ENCODE measurements at regions not wholly inside any gene's neighbourhood (a gene's known extent, or its start where the extent isn't known, plus 50 kb on each side); places are given as distances from the start of the nearest gene placed in this dataset.

- Histone ChIP-seq H4K5ac (ENCODE audit: insufficient read length, low read depth, low read length) (no peak overlapping the region), H4K8ac (replicated peaks; ENCODE audit: insufficient read length, low read depth, low read length) (no peak overlapping the region), H3K23me2 (ENCODE audit: insufficient read length, low read depth, low read length, poor library complexity, severe bottlenecking) (no peaks in the 10 kb centered on the region), H3K79me2 (ENCODE audit: insufficient read depth, low read length) (no peaks in the 10 kb centered on the region), H2AFZ (ENCODE audit: low read length) (no peak overlapping the region), H3K4me1 (ENCODE audit: insufficient read depth, low read length) (no peaks in the 10 kb centered on the region), H3K4me2 (ENCODE audit: insufficient read depth, insufficient read length, low read length) (no peak overlapping the region), H2BK120ac (ENCODE audit: low read depth, low read length, poor library complexity, severe bottlenecking) (no peak overlapping the region), H2BK5ac (ENCODE audit: insufficient read length, low read length) (no peak overlapping the region), H2BK15ac (ENCODE audit: low read depth, low read length) (no peak overlapping the region), H2BK12ac (ENCODE audit: insufficient read length, low read depth, low read length) (no peak overlapping the region), H4K20me1 (ENCODE audit: control insufficient read depth, insufficient read depth, insufficient read length) (no peaks in the 10 kb centered on the region), H3T11ph (ENCODE audit: low read length) (no peak overlapping the region), H3K79me1 (ENCODE audit: insufficient read depth, low read depth, low read length, poor library complexity, severe bottlenecking) (no peaks in the 10 kb centered on the region), H3K23ac (ENCODE audit: insufficient read length, low read depth, low read length) (no peak overlapping the region), H3K9ac (ENCODE audit: extremely low read depth, insufficient read length, low read length) (no peak overlapping the region), H3K18ac (ENCODE audit: insufficient read length, low read depth, low read length) (no peak overlapping the region), H2AK5ac (ENCODE audit: insufficient read length, low read length) (no peak overlapping the region), H4K91ac (ENCODE audit: insufficient read length, low read depth, low read length) (no peak overlapping the region), H3K56ac (ENCODE audit: insufficient read length, low read depth, low read length) (no peak overlapping the region), H3K27me3 (ENCODE audit: insufficient read depth, low read length) (no peaks in the 10 kb centered on the region), H3K4ac (ENCODE audit: low read depth, low read length) (no peak overlapping the region), H3K27ac (ENCODE audit: insufficient read length, low read depth, low read length) (no peak overlapping the region), H2BK20ac (ENCODE audit: low read depth, low read length, poor library complexity, severe bottlenecking) (no peak overlapping the region), H3K14ac (ENCODE audit: insufficient read depth, low read length) (no peak overlapping the region), H3K9me3 (ENCODE audit: control insufficient read depth, low read depth, low read length) (no peaks in the 10 kb centered on the region)
- H3K36me3 Mint-ChIP-seq (ENCODE audit: insufficient read depth in 1 of 3, low read depth in 3 of 3) = no peaks in the 10 kb centered on the region
- H3K27me3 Mint-ChIP-seq (ENCODE audit: low read depth) = no peaks in the 10 kb centered on the region; the same call in none of the 2 replicates
- no peak for TF ChIP-seq CTCF (conservative IDR thresholded peaks at IDR 0.05)
- no peaks in the 10 kb centered on the region for H3K9me3 Mint-ChIP-seq
- no peaks in the 10 kb centered on the region for H3K4me1 Mint-ChIP-seq
- H3K27ac Mint-ChIP-seq = no peak overlapping the region
- no peak overlapping the region for H3K4me3 Mint-ChIP-seq
- no peak for DNase-seq
- WGBS (ENCODE audit: extremely low coverage, insufficient read length, low lambda C conversion rate) = no CpG with 5 or more reads among the region's 2 CpGs
Measured at GRCh38 chr14:94974422-94974821, 182.9 kb downstream of the DICER1 start.

All from H9 (cell line).